ENCODE measurements at regions not wholly inside any gene's neighbourhood (a gene's known extent, or its start where the extent isn't known, plus 50 kb on each side); places are given as distances from the start of the nearest gene placed in this dataset.

GRCh38 chr1:65025794-65026193 lies 59.4 kb upstream of the JAK1 start:
- Histone ChIP-seq H2AFZ (ENCODE audit: control insufficient read depth, low read depth, low read length) (no peak overlapping the region), H3K79me2 (ENCODE audit: control insufficient read depth, insufficient read depth, low read length) (no peaks in the 10 kb centered on the region), H3K4me1 (ENCODE audit: control insufficient read depth, insufficient read depth, low read length) (no peaks in the 10 kb centered on the region), H3K4me3 (no peak overlapping the region), H3K27ac (ENCODE audit: control insufficient read depth, insufficient read depth) (no peak overlapping the region), H3K36me3 (ENCODE audit: control insufficient read depth in 2 of 2, insufficient read depth in 2 of 2, low read length in 1 of 2) (no peaks in the 10 kb centered on the region), H3K9me3 (replicated peaks; ENCODE audit: control insufficient read depth, insufficient read depth, low read length) (no peaks in the 10 kb centered on the region), H3K9ac (ENCODE audit: control insufficient read depth, insufficient read depth, low read length) (no peak overlapping the region), H4K20me1 (ENCODE audit: control insufficient read depth, insufficient read depth) (no peaks in the 10 kb centered on the region), H3K4me2 (ENCODE audit: control insufficient read depth, insufficient read depth) (no peak overlapping the region), H3K27me3 (replicated peaks in 1 of 2; ENCODE audit: control insufficient read depth in 2 of 2, insufficient read depth in 2 of 2, low read length in 1 of 2) (peaks cover 3% of the 10 kb centered on the region in 2 experiments; a peak in 3 of 4 replicates)
- RAD21 ChIA-PET (ENCODE audit: unreplicated experiment): no interaction called here
- SMC1A ChIA-PET (ENCODE audit: uncharacterized antibody, unreplicated experiment): no interaction called here
- in situ Hi-C loops (cut with MboI) (loop anchor here (25.0 kb wide), 2 partner anchors 338 to 763 kb away; no protein-coding TSS in a partner anchor), intact Hi-C loops (cut with micrococcal nuclease; ENCODE audit: unreplicated experiment) (no loop called here)
- 68% methylated on average over 3 of the region's 3 CpGs for WGBS (ENCODE audit: insufficient coverage, insufficient replicate concordance, low lambda C conversion rate, missing lambda C conversion rate)
- ATAC-seq (no peak), FAIRE-seq (no peak), DNase-seq (ENCODE audit: low read depth, low spot score) (no peak)
- CTCF ChIA-PET: no interaction called here
- POLR2A ChIA-PET: no interaction called here
- no TSS peak for BruUV-seq (replicated peaks)
- TF ChIP-seq ASH2L (IDR thresholded peaks at IDR 0.05; ENCODE audit: borderline replicate concordance, low read depth) (no peak), EGR1 (IDR thresholded peaks at IDR 0.05; ENCODE audit: borderline replicate concordance in 1 of 2, low read depth in 2 of 2, low read length in 2 of 2) (no peak), CBFB (IDR thresholded peaks at IDR 0.05; ENCODE audit: low read depth) (no peak), E4F1 (IDR thresholded peaks at IDR 0.05; ENCODE audit: borderline replicate concordance, partially characterized antibody) (no peak), POLR2AphosphoS5 (IDR thresholded peaks at IDR 0.05; ENCODE audit: low read length) (no peak), TBL1XR1 (IDR thresholded peaks at IDR 0.05; ENCODE audit: low read depth, low read length) (no peak), BCLAF1 (IDR thresholded peaks at IDR 0.05) (no peak), STAT3 (IDR thresholded peaks at IDR 0.05; ENCODE audit: low read depth, low read length) (no peak), NFXL1 (IDR thresholded peaks at IDR 0.05; ENCODE audit: borderline replicate concordance) (no peak), ZSCAN29 (IDR thresholded peaks at IDR 0.05) (no peak), CTCF (IDR thresholded peaks at IDR 0.05 in 2 of 3, conservative IDR thresholded peaks at IDR 0.05 in 1 of 3; ENCODE audit: control insufficient read depth in 2 of 3, extremely low read depth in 1 of 3, insufficient read depth in 1 of 3, low read depth in 3 of 3, low read length in 3 of 3) (no peak)
- TF ChIP-seq, protein P1, sequence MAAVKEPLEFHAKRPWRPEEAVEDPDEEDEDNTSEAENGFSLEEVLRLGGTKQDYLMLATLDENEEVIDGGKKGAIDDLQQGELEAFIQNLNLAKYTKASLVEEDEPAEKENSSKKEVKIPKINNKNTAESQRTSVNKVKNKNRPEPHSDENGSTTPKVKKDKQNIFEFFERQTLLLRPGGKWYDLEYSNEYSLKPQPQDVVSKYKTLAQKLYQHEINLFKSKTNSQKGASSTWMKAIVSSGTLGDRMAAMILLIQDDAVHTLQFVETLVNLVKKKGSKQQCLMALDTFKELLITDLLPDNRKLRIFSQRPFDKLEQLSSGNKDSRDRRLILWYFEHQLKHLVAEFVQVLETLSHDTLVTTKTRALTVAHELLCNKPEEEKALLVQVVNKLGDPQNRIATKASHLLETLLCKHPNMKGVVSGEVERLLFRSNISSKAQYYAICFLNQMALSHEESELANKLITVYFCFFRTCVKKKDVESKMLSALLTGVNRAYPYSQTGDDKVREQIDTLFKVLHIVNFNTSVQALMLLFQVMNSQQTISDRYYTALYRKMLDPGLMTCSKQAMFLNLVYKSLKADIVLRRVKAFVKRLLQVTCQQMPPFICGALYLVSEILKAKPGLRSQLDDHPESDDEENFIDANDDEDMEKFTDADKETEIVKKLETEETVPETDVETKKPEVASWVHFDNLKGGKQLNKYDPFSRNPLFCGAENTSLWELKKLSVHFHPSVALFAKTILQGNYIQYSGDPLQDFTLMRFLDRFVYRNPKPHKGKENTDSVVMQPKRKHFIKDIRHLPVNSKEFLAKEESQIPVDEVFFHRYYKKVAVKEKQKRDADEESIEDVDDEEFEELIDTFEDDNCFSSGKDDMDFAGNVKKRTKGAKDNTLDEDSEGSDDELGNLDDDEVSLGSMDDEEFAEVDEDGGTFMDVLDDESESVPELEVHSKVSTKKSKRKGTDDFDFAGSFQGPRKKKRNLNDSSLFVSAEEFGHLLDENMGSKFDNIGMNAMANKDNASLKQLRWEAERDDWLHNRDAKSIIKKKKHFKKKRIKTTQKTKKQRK (IDR thresholded peaks at IDR 0.05; ENCODE audit: low read depth, low read length): no peak
- TF ChIP-seq, protein P2, sequence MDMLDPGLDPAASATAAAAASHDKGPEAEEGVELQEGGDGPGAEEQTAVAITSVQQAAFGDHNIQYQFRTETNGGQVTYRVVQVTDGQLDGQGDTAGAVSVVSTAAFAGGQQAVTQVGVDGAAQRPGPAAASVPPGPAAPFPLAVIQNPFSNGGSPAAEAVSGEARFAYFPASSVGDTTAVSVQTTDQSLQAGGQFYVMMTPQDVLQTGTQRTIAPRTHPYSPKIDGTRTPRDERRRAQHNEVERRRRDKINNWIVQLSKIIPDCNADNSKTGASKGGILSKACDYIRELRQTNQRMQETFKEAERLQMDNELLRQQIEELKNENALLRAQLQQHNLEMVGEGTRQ (IDR thresholded peaks at IDR 0.05; ENCODE audit: borderline replicate concordance, low read depth, low read length): no peak
